ENCODE measurements at regions not wholly inside any gene's neighbourhood (a gene's known extent, or its start where the extent isn't known, plus 50 kb on each side); places are given as distances from the start of the nearest gene placed in this dataset.

DNA sequence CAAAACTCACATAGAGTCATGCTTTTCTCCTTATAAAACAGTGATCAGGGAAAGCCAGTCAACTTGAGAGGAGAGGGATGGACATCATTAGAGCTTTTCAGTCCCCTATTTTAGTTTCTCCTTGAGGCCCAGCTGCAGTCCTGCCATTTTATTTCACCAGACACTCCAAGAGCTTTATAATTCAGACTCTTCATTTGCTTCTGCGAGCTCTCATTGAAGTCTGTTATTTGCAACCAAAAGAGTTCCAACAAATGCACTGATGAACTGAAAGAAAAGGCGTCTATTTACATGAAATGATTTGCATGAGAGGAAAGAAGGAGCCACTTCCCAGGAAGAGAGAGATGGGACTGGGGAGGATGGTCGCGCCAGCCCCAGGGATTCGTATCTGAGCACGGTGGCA lies 86.8 kb downstream of the NDUFA12 start:
- TF ChIP-seq, protein P1, sequence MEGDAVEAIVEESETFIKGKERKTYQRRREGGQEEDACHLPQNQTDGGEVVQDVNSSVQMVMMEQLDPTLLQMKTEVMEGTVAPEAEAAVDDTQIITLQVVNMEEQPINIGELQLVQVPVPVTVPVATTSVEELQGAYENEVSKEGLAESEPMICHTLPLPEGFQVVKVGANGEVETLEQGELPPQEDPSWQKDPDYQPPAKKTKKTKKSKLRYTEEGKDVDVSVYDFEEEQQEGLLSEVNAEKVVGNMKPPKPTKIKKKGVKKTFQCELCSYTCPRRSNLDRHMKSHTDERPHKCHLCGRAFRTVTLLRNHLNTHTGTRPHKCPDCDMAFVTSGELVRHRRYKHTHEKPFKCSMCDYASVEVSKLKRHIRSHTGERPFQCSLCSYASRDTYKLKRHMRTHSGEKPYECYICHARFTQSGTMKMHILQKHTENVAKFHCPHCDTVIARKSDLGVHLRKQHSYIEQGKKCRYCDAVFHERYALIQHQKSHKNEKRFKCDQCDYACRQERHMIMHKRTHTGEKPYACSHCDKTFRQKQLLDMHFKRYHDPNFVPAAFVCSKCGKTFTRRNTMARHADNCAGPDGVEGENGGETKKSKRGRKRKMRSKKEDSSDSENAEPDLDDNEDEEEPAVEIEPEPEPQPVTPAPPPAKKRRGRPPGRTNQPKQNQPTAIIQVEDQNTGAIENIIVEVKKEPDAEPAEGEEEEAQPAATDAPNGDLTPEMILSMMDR (IDR thresholded peaks at IDR 0.05), result no peak
- no peak for TF ChIP-seq POLR2A (IDR thresholded peaks at IDR 0.05)
